ENCODE measurements at regions not wholly inside any gene's neighbourhood (a gene's known extent, or its start where the extent isn't known, plus 50 kb on each side); places are given as distances from the start of the nearest gene placed in this dataset.

DNA sequence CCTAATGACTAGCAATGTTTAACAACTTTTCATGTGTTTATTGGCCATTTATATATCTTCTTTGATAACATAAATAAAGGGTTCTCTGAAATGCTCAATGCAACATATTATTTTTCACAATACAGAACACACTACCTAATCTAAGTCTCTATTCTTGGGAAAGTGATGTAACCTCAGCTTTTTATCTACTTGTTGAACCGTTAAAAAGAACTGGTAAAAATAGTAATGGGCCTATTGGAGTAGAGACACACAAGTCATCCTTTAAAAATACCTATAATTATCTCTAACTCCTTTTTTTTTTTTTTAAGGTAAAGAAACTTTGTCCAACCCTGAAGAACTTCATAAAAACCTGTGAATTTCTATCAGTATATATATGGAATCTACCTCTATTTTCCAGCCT is 1067.7 kb upstream of the CELF4 start:
- FAIRE-seq: no peak

More for the DNA sequence above, 1067.7 kb upstream of the CELF4 start:
- no peak for DNase-seq (ENCODE audit: low read depth in 1 of 2, low spot score in 2 of 2)
- no peak overlapping the region for H4K8ac ChIP-seq (ENCODE audit: extremely low read depth, insufficient read depth, low read length)
- no peak overlapping the region for H2BK12ac ChIP-seq (ENCODE audit: low read depth, low read length)
- no peak overlapping the region for H3K4me2 ChIP-seq (ENCODE audit: insufficient read depth in 1 of 2, low read depth in 2 of 2, low read length in 2 of 2)
- CTCF ChIA-PET (ENCODE audit: partially characterized antibody): interaction anchor here (0.9 kb wide), 1 partner anchor 156 kb away, joined by 3 read pairs; no protein-coding TSS in a partner anchor
- no peaks in the 10 kb centered on the region for H3K79me1 ChIP-seq (ENCODE audit: low read depth, low read length)
- H3K4ac ChIP-seq (replicated peaks; ENCODE audit: insufficient read length, low read depth, low read length): no peak overlapping the region
- no peak overlapping the region for H3K4me3 ChIP-seq (ENCODE audit: extremely low read depth in 1 of 4, insufficient read depth in 2 of 4, low read depth in 3 of 4, low read length in 4 of 4)
- H3K9me3 ChIP-seq (ENCODE audit: insufficient read depth in 2 of 2, low read depth in 1 of 2, low read length in 1 of 2): 0 out of 4 replicates have a peak, but pooled peaks cover 0 to 2% of the 10 kb centered on the region in 2 experiments
- no peak overlapping the region for H2AFZ ChIP-seq (ENCODE audit: low read length)
- H3K36me3 ChIP-seq (ENCODE audit: control insufficient read depth in 2 of 4, insufficient read depth in 4 of 4, low read length in 3 of 4): no peaks in the 10 kb centered on the region
- H4K5ac ChIP-seq (ENCODE audit: insufficient read length, low read depth, low read length): no peak overlapping the region
- no peak overlapping the region for H2AK5ac ChIP-seq (ENCODE audit: low read depth, low read length)
- no peak overlapping the region for H2BK5ac ChIP-seq (ENCODE audit: low read depth, low read length)
- H4K20me1 ChIP-seq (replicated peaks in 1 of 2; ENCODE audit: control insufficient read depth in 1 of 2, insufficient read depth in 2 of 2, low read length in 2 of 2): no peaks in the 10 kb centered on the region
- peaks cover 0 to 8% (median 6%) of the 10 kb centered on the region in 4 experiments; a peak in 4 of 7 replicates for H3K4me1 ChIP-seq (replicated peaks in 1 of 4; ENCODE audit: control insufficient read depth in 3 of 4, insufficient read depth in 4 of 4, low read length in 3 of 4)
- no peak overlapping the region for H3K56ac ChIP-seq (replicated peaks; ENCODE audit: insufficient read length, low read depth, low read length)
- no peak overlapping the region for H3K14ac ChIP-seq (ENCODE audit: insufficient read length)
- H3K9ac ChIP-seq (replicated peaks in 1 of 4; ENCODE audit: extremely low read depth in 1 of 4, low read depth in 3 of 4, low read length in 3 of 4): no peak overlapping the region
- no peaks in the 10 kb centered on the region for H3K27me3 ChIP-seq (replicated peaks in 1 of 4; ENCODE audit: control insufficient read depth in 3 of 4, extremely low read depth in 1 of 4, insufficient read depth in 3 of 4, low read length in 3 of 4)
- no peak overlapping the region for H4K91ac ChIP-seq (replicated peaks; ENCODE audit: insufficient read length, low read length)
- H3K18ac ChIP-seq (ENCODE audit: extremely low read depth, low read length): no peak overlapping the region
- H3K79me2 ChIP-seq (ENCODE audit: control insufficient read depth in 1 of 2, insufficient read depth in 2 of 2, low read length in 2 of 2): no peaks in the 10 kb centered on the region
- POLR2A ChIA-PET (ENCODE audit: partially characterized antibody): no interaction called here
- 87% methylated on average over 1 of the region's 1 CpG; no CpG with 5 or more reads in 1 of the 2 experiments for WGBS, 2 experiments (ENCODE audit: extremely low coverage in 1 of 2, insufficient coverage in 1 of 2, insufficient read length in 1 of 2, insufficient replicate concordance in 2 of 2, low coverage in 1 of 2, low lambda C conversion rate in 2 of 2, missing lambda C conversion rate in 1 of 2)
- H3K23ac ChIP-seq (ENCODE audit: insufficient read length): no peak overlapping the region
- no peak overlapping the region for H3K27ac ChIP-seq (ENCODE audit: low read depth, low read length)
- H2BK15ac ChIP-seq (ENCODE audit: low read length): no peak overlapping the region
- no peak overlapping the region for H2BK20ac ChIP-seq (ENCODE audit: low read length)
- no peak overlapping the region for H2BK120ac ChIP-seq (replicated peaks; ENCODE audit: low read depth, low read length)
- TF ChIP-seq CHD1 (IDR thresholded peaks at IDR 0.05; ENCODE audit: low read depth, low read length) (no peak), NRF1 (IDR thresholded peaks at IDR 0.05; ENCODE audit: low read depth, low read length) (no peak), JUN (IDR thresholded peaks at IDR 0.05; ENCODE audit: low read depth, low read length) (no peak), HDAC2 (IDR thresholded peaks at IDR 0.05; ENCODE audit: borderline replicate concordance in 1 of 2, low read depth in 2 of 2, low read length in 2 of 2) (no peak), EGR1 (IDR thresholded peaks at IDR 0.05; ENCODE audit: borderline replicate concordance, low read depth, low read length) (no peak), CBX8 (IDR thresholded peaks at IDR 0.05; ENCODE audit: borderline replicate concordance, low read depth, low read length) (no peak), RFX5 (IDR thresholded peaks at IDR 0.05; ENCODE audit: borderline replicate concordance, low read depth, low read length) (no peak), FOSL1 (IDR thresholded peaks at IDR 0.05; ENCODE audit: insufficient read depth, low read depth, low read length) (no peak), SIRT6 (IDR thresholded peaks at IDR 0.05; ENCODE audit: low read length) (no peak), EP300 (IDR thresholded peaks at IDR 0.05; ENCODE audit: borderline replicate concordance in 1 of 2, low read depth in 2 of 2, low read length in 2 of 2) (no peak), CBX5 (IDR thresholded peaks at IDR 0.05; ENCODE audit: low read depth, low read length) (no peak), TBP (IDR thresholded peaks at IDR 0.05; ENCODE audit: low read depth, low read length) (no peak), SP2 (IDR thresholded peaks at IDR 0.05; ENCODE audit: low read length) (no peak)
- TF ChIP-seq, protein P1, sequence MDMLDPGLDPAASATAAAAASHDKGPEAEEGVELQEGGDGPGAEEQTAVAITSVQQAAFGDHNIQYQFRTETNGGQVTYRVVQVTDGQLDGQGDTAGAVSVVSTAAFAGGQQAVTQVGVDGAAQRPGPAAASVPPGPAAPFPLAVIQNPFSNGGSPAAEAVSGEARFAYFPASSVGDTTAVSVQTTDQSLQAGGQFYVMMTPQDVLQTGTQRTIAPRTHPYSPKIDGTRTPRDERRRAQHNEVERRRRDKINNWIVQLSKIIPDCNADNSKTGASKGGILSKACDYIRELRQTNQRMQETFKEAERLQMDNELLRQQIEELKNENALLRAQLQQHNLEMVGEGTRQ (IDR thresholded peaks at IDR 0.05; ENCODE audit: low read length): no peak
- H3K23me2 ChIP-seq (ENCODE audit: low read depth, low read length): no peaks in the 10 kb centered on the region

All from H1 (cell line).